GM12891 (cell line): ENCODE measurements at regions not wholly inside any gene's neighbourhood (a gene's known extent, or its start where the extent isn't known, plus 50 kb on each side); places are given as distances from the start of the nearest gene placed in this dataset.
"Not testable (repeated sequence)": the region's sequence is repeated elsewhere in the genome, so short reads cannot be mapped to it uniquely, and the experiment has no call there.

Source experiments
- POLR2AphosphoS5 ChIP-seq: IDR thresholded peaks from 2 replicates; pipeline ENCODE4 v1.6.1; 2011; ENCODE audit warnings: low read depth, low read length, control low read depth
- TAF1 ChIP-seq: IDR thresholded peaks from 2 replicates; pipeline ENCODE4 v1.6.1; 2011; ENCODE audit warnings: low read depth, low read length, control low read depth

DNA sequence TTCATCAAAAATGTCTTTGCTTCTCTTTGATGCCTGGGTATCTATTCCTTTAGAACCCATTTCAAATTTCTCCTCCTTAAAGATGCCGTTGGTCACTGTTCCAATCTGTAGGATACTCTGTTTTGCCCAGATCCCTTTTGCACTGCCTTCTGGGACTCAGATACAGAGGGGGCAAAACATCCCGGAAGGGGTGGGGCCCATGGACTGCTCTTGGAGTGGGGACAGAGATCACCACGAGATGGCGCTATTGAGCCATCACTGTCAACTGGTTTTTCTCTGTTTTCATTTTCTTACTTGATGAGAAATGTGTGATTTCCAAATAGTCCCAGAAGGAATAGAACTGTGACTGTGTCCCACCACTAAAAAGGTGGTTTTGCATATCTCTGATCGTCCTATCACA is 151.8 kb downstream of the NPIPA7 start:
- not testable (repeated sequence) for TF ChIP-seq TAF1, POLR2AphosphoS5
